Activated CD8-positive, alpha-beta memory T cell treated with anti-CD3 and anti-CD28 coated beads, Interleukin-2, amount 50 U/mL, for 4 hours (primary cell): ENCODE measurements at regions not wholly inside any gene's neighbourhood (a gene's known extent, or its start where the extent isn't known, plus 50 kb on each side); places are given as distances from the start of the nearest gene placed in this dataset.

Experiments used
- DNase-seq: peaks from one replicate; pipeline ENCODE4 v3.0.0-alpha.2; 2020

DNA sequence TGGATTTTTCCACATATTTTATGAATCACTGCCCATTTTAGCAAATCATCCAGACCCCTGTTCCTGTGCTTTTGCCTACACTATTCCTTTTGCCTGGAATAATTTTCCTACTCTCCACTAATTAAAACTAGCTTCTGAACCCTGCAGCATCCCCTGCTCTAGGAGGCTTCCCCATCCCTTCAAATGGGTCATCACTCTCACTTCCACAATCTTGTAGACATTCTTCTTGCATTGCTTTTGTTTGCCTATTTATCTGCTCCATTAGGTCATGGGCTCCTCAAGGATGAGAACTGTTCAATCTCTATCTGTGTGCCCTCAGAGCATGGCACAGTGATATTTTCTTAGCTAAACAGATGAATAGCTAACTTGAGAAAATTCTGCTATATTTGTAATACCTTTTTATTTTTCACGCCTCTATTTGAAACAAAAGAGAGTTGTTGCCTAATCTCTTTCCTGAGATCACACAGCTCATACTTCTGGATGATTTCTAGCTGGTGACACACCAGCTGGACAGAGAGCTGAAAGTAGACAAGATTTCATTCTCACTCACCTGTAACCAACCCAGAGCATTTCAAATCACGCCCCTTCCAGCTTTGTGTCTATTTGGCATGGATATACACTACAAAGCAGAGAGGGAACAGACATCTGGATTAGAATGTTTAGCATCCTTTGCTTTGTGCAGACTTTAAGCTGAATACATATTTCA, 466.0 kb downstream of the FOXO1 start:
- DNase-seq, result no peak

DNA sequence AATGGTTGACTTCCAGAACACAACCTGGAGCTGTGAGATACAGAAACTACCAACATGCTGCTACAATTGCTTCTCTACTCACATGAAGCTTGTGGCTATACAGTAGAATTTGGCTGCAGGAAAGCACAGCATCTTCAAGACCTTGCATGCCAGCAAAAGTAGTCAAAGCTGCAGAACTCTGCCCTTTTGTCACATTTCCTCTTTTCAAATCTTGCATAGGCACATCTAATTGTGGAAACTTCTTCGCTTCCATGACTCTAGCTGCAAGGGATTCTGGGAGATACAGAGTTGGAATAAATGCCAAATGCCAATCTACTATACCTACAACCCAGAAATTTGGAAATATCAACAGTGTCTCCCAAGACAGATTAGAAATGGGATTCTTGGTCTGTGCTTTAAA, 462.2 kb downstream of the FOXO1 start:
- no peak for DNase-seq

DNA sequence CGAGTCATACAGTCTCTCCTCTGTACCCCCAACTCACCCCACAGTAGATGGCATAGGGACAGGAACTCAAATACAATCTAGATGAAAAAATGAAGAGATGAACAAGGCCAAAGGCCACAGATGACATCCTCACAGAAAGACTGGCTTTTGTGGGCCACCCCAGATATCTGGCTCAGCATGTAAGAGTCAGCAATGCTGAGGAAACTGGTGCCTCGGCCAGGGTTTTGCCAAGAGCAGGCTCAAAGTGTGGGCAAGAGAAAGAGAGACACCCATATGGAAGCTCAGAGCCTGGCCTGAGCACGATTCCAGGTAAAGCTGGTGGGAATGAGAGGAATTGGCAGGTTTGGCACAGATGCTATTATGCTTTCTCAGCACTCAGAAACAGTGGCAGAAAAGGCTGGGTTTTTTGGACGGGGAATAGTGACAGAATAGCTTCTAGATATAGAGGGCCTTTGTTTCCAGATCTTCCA, 460.6 kb downstream of the FOXO1 start:
- no peak for DNase-seq

DNA sequence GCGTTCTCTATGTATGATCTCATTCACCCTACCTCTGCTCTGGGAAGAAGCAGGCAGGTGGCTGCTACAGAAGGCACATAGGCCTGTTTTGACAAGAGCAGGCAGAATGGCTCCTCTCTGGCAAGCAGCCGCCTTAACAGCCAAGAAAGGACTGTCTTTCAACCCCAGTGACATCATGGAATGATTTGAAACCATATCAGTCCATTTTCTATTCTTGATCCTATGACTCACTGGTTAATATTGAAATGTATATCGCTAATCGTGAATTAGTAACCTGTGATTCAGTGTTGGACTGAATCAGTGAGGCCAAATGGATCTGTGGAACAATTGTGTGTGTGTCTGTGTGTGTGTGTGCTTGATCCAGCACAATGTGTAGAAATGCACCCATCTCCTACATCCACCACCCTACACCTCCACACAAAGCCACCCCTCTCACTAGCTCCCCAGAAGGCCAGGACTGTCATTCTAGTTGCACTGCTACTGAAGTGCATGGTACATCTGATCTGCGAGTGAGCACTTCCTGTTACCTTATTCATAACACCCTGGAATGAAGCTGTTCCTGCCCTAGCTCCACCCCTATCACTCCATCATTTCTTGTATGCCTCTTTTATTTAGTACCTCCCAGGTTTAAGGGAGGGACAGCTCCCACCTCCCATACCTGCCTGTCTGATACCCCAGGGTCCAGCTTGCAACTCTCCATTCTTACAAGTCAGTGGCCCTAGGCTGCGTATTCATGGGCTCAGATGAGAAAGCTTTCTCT, 460.0 kb downstream of the FOXO1 start:
- DNase-seq, result peak; percentile 38

DNA sequence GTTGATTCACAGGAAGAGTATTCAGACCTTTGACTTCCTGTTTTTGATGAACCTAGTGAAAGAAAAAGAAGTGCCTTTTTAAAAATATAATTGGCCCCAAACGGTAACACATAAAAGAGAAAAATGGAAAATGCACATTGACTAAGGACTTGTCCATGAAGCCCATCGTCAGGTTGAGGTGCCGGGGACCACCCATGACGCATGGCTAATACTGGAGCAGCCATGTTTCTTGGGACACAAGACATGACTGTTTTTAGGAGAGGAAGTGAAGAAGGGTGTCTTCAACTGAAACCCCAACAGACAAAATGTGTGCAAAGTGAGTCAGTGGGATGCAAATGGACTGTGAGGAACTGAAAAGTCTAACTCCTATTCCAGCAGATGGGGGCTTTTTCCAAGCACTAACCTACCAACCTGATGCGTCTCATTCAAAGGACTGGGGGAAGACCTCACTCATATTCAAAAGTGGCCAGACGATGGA, 459.4 kb downstream of the FOXO1 start:
- DNase-seq, result no peak

DNA sequence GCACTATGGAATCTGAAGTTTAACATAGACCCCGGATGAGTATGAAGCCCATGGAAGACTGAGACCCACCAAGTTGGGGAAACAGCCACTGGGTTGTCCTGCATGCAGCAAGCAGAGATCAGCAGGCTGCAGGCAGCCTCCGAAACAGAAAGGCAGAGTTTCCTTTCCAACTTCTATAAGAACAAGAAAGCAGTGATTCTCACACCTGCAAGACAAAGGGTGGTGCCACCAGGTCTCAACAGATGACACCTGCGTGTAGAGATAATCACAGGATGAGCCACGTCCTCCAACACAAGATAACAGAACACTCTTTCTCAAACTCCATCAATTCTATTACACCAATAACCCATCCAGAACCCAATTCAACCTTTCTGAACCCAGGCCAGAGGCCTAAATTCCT, 457.9 kb downstream of the FOXO1 start:
- DNase-seq, result no peak

DNA sequence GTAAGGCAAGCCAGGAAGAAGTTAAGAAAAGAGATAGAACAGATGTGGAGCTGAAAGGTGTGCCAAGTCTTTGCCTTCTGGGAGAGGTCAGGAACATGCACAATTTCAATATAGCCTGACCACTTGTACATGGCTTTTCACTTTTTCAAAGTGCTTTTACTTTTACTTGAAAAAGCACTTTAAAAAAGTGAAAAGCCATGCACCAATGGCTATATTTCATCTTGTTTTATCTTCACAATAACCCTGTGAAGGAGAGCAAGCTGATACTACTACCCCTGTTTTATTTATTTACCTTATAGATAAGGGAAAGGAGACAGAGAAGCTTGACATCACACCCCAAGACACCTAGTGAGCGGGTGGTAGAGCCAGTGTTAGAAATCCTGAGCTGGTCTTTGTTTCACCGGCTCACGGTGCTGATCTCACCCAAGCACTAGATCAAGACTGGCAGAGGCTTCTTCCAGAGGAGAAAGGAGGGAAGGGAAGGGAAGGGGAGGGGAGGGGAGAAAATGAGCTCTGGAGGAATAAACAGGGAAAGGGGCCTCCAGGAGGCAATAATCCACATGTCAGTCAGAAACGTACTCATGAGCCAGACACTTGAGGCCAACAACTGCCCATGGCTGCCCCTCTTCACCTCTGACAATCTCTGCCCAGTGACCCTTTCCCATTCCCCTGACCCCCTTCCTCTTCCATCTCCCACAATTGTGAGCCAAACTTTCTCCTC, 455.4 kb downstream of the FOXO1 start:
- DNase-seq, result no peak

DNA sequence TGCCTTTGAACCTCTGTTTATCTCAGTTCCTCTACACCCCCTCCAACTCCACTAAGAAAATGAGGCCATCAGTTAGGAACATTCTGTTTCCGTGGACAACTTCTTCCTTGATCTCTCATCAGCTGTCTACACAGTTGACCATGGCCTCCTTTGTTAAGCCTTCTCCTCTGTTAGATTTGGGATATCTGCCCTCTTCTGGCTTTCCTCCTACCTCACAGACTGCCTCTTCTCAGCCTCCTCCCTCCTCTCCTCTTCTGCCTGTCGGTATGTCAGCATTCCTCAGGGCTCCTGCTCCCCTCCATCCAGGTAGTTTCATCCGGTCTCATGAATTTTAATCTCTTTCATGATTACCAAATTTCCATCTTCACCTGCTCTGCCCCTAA, 454.9 kb downstream of the FOXO1 start:
- DNase-seq, result no peak

DNA sequence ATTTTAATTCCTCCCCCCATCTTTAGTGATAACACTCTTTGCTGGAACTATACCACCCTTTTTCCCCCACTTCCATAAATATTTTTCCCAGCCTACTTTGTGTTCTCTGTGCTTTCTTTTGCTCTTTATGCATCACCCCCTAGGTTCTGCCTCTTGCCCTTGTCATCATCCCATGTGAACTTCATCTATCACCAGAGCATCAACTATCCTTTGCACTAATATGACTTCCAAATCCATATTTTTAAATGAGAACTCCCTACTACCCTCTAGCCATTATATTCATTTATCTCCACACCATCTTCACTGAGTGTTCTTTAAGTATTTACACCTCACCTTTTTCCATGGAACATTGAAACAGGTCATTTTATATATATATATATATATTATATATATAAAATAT, 452.7 kb downstream of the FOXO1 start:
- no peak for DNase-seq

DNA sequence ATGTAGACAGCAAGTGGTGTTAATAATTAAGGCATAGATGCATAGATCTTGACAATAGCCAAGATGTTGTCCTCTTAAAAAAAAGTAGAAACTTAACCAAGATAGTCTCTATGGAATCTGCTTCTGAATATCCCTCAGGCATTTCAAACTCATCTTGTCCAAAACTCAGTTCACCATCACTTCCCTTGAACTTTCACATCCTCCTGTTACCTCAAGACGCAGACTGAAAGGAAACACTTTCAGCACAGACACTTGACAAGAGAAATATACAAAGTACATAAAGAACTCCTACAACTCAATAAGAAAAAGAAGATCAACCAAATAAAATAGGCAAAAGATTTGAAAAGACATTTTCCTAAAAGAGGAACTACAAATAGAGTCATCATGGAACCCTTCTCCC, 451.1 kb downstream of the FOXO1 start:
- DNase-seq, result no peak

DNA sequence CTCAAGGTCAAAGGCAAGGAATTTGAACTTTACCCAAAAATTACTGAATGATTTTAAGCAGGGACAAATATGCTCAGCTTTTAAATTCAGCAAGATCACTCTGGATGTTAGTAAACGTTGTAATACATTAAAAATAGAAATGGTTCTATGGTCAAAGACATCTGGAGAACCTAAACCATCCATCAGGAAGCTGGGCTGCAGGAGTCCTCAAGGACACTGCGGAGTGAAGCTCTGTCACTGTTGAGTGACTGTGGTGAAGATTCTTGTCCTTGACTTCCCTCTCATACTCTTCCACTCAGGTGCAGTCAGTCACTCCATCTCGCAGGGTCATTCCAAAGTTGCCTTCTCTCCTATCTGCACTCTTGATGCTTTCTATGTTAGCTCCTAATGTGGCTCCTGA, 450.7 kb downstream of the FOXO1 start:
- no peak for DNase-seq

DNA sequence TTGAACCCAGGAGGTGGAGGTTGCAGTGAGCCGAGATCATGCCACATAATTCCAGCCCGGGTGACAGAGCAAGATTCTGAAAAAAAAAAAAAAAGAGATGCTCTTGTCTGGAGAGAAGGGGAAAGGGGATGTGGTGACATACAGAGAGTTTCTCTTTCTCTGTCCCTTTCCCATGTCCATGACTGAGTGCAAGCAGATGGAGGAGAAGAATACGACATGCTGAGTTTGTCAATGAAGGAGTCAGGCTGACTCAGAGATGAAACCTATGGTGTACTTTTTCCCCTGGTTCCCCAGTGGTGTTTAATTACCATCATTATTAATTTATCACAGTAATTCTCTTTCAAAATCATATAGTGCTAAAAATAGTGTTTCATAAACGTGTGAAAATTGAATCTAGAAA, 448.8 kb downstream of the FOXO1 start:
- DNase-seq, result no peak

DNA sequence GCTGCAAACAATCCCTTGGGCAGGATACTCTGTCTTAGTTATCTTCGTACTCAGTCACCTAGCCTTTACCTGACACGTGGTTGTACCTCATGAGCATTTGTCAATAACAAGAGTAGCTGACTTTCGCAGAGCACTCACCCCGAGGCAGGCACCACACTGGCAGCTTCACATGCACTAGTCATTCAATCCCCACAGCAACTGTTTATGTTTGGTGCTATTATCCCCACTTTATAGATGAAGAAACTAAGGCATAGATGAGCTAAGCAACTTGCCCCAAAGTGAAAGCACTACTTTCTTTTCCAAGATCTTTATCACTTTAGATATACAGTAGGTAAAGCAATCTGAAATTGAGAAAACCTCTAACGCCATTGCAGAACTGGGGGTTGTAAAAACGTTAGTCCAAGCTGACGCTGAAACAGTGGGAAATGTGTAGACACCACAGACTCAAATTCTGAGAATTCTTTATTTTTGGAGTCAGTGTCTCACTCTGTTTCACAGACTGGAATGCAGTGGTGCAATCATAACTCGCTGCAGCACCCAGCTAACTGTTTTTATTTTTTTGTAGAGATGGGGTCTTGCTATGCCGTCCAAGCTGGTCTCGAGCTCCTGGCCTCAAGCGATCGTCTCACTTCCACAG, 446.0 kb downstream of the FOXO1 start:
- no peak for DNase-seq

DNA sequence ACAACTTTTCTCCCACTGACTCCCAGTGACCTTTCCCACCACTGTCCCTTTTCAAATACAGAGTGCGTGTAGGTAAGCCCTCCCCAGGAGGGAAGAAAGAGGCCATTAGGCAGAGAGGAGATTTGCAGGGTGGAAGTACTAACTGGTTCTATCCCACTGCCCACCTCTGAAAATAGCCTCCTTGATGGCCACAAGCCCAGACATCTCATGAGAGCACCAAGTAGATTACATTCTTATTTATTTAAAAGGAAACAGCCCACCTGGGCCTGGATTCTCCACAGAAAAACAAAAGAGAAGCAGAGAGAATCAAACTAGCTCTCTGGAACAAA, 445.3 kb downstream of the FOXO1 start:
- no peak for DNase-seq

DNA sequence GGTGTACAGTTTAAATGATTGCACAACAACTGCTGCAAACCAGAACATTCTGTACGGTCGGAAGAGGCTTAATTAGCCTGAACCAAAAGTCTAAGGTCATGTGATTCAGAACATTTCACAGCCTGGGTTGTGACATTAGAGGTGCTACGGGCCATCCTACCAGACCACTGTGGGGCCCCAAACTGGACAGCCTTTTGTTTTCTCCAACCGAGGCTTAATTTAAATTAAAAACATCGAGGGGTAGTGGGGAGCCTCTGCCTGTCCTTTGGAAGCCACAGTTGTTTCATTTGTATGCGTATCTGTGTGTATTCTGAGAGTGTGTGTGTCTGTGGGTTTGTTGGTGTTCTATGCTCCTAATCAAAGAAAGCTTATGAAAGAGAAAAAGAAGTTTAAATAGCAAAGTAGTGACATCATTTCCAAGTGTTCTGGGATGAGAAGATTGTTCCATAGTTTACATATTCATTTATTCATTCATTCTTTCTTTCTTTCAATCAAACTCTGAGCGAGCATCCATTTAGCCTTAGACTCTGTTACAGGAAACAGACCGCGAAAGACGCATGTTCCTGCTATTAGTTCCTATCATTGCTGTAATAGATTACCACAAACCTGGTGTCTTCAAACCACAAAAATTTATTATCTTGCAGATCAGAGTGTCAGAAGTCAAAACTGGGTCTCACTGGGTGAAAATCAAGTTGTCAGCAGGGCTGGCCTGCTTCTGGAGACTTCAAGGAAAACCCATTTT, 444.8 kb downstream of the FOXO1 start:
- DNase-seq, result no peak

DNA sequence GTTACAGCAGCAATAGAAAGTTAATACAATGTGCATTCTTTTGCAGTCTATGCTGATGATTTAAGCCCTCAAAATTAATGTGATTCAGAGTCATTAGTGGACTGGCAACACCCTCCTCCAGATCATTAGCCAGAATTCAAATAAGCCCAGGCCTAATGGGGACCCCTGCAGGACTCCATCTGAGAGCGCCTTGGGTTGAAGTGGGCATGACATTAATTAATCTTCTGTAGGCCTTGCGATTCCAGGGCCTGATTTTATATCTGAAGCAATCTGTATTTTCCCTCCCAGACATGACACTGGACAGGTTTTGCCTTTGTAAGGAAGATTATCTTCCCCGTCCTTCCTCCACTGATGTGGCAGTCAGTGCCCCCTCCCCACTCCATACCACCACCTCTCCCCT, 442.9 kb downstream of the FOXO1 start:
- no peak for DNase-seq

DNA sequence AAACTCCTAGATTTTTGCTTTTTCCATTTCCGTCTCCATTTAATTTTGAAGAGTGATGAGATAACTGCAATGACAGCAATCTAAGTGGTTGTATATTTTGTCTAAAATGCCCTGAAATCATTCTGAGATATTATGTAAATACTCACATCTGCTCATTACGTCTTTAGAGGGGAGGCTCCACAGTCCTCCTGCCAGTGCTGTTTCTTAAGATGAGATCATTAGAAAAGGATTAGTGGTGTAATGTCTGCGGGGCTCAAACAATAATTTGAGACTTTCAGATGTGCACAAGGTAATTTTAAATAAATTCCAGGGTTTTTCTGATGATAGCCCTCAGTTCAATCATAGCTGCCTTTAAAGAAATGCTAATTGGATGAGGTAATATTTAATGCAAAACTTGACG, 437.9 kb downstream of the FOXO1 start:
- DNase-seq, result no peak

DNA sequence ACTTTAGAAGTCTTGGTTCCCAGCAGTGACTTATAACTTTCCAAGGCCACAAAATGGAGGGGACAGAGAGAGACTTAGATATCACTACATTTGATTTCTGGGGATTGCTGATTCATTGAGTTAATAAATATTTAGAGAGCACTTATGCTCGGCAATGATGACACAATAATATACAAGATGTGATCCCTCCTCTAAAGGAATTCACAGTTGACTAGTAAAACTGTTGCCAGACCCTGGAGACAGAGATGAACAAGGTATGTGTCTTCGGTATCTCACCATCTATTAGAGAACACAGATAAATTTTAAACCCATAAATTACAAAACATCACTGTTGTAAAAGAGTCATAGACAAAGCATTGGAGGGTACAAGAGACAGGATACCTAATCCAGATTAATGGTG, 437.5 kb downstream of the FOXO1 start:
- DNase-seq, result no peak

DNA sequence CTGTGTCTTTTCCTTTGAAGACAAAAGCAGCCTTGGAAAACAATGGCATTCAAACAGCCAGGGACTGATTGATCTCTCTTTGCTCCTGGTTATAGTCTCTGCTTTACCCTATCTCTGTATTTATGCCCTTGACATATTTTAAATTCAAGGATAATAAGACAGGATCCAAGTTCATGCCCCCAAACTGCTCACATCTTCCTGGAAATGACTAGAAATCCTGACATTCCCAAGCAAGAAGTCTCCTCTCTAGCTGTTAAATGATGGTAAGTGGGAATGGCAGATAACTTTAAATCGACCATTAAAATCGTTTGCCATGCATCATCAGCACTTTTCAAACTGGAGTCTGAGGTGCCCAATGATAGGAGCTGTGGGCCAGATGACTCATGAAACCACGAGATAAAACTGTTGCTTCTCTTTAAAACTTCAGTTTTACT, 435.6 kb downstream of the FOXO1 start:
- DNase-seq, result no peak

DNA sequence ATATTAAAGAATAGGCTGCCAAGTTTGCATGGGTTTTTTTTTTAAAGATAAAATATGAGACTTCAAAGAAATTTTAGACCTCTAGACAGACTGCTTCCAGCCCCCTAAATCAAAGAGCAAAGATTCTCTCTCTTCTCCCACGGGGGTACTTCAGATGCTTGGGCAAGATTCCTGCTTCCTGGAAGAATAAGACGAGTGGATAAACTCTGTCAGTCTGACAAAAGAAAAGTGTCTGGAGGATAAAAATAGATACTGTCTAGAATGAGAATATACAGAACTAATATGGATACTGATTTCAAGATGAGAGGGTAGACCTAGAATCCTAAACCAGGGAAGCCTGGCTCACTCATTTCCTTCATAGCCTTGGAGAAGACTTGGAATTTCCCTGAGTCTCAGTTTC, 435.1 kb downstream of the FOXO1 start:
- DNase-seq, result no peak

DNA sequence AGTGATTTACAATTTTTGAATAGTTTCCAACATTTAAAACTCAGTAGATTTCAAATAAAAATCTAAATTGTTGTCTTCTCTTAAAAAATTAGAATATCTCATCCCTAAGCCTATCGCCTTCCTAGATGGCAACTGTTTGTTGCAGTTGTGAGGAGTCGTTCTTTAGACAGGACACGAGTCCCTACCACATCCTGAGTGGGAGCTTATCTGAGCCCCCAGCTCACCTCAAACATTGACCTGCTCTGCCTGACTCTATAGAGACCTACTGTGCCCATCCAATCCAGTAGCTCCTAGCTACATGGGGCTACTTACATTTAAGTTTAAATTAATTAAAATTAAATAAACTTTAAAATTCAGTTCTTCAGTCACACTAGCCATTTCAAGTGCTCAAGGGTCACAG, 434.7 kb downstream of the FOXO1 start:
- DNase-seq, result no peak

DNA sequence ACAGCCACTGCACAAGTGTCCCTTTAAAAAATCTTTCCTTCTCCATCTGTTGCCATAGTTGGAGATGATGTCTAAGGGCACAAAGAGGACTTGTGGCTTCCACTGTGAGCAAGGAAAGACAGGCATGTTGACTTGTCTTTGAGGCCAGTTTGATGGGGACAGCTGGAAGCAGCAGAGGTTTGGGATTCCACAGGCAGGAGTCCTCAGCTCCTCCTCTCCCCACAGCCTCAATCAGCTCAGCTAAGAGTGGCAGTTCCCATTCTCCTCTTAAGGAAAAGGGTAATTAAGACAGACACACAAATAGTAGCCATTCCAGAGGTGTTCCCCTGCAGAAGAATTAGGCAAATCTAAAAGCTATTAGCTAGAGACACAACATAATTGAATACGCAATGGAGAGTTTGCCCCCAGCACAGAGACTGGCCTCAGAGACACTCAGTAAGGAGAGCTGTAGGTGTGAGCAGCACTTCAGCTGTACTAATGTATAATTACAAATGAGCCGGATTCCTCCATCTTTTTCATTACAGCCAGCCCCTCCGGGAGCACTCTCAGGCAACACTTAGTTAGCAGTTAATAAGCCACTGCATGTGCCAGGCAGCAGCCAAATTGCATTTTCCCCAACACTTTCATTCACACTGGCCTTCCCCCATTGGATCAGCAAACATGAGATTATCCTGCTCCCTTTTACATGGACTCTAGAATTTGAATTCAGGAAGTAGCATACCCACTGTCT, 434.0 kb downstream of the FOXO1 start:
- DNase-seq, result no peak
